ENCODE measurements at regions not wholly inside any gene's neighbourhood (a gene's known extent, or its start where the extent isn't known, plus 50 kb on each side); places are given as distances from the start of the nearest gene placed in this dataset.

GRCh38 chrX:132568291-132568690 lies 79.5 kb upstream of the MBNL3 start:
- Histone ChIP-seq H3K4me2 (ENCODE audit: low read length, poor library complexity, severe bottlenecking) (no peak overlapping the region), H2BK120ac (ENCODE audit: low read depth, low read length) (no peak overlapping the region), H3K18ac (ENCODE audit: low read depth in 1 of 2, low read length in 2 of 2) (no peak overlapping the region), H3K27me3 (ENCODE audit: control insufficient read depth in 1 of 2, insufficient read depth in 1 of 2, low read length in 2 of 2) (peaks cover 0 to 24% of the 10 kb centered on the region in 2 experiments), H3K9me3 (ENCODE audit: control insufficient read depth, low read length) (no peaks in the 10 kb centered on the region), H3K23ac (ENCODE audit: low read length in 2 of 2) (no peak overlapping the region), H3K9ac (ENCODE audit: low read length) (no peak overlapping the region), H3K14ac (ENCODE audit: low read length in 2 of 2) (no peak overlapping the region), H3K36me3 (ENCODE audit: control insufficient read depth in 1 of 2, insufficient read depth in 2 of 2, low read depth in 1 of 2, low read length in 2 of 2) (no peaks in the 10 kb centered on the region), H2BK12ac (ENCODE audit: low read length in 2 of 2) (no peak overlapping the region), H2BK5ac (ENCODE audit: low read depth, low read length, poor library complexity, severe bottlenecking) (no peak overlapping the region), H4K91ac (ENCODE audit: low read length) (no peak overlapping the region), H3K4ac (ENCODE audit: low read depth in 1 of 2, low read length in 2 of 2) (no peak overlapping the region), H3K4me3 (ENCODE audit: insufficient read depth in 1 of 2, low read depth in 1 of 2, low read length in 2 of 2) (no peak overlapping the region), H3K27ac (ENCODE audit: low read length, poor library complexity, severe bottlenecking) (no peak overlapping the region), H4K8ac (ENCODE audit: low read length) (no peak overlapping the region), H3K4me1 (ENCODE audit: control insufficient read depth, insufficient read depth, low read depth, low read length) (no peaks in the 10 kb centered on the region), H3K79me1 (replicated peaks; ENCODE audit: low read length, poor library complexity, severe bottlenecking) (no peaks in the 10 kb centered on the region), H2BK15ac (ENCODE audit: low read depth, poor library complexity, severe bottlenecking) (no peak overlapping the region), H2AFZ (ENCODE audit: low read depth, low read length) (no peak overlapping the region), H2AK5ac (ENCODE audit: low read length, severe bottlenecking) (no peak overlapping the region)
- no peak for DNase-seq
- WGBS, result 42% methylated on average over 1 of the region's 2 CpGs

- Histone ChIP-seq H4K91ac (ENCODE audit: low read length) (no peak overlapping the region), H3K79me1 (replicated peaks; ENCODE audit: low read length, poor library complexity, severe bottlenecking) (no peaks in the 10 kb centered on the region), H3K9me3 (ENCODE audit: control insufficient read depth, low read length) (no peaks in the 10 kb centered on the region), H3K27me3 (ENCODE audit: control insufficient read depth in 1 of 2, insufficient read depth in 1 of 2, low read length in 2 of 2) (peaks cover 0 to 14% of the 10 kb centered on the region in 2 experiments), H2AFZ (ENCODE audit: low read depth, low read length) (no peak overlapping the region), H3K4me2 (ENCODE audit: low read length, poor library complexity, severe bottlenecking) (no peak overlapping the region), H3K4me3 (ENCODE audit: insufficient read depth in 1 of 2, low read depth in 1 of 2, low read length in 2 of 2) (no peak overlapping the region), H2BK12ac (ENCODE audit: low read length in 2 of 2) (no peak overlapping the region), H3K27ac (ENCODE audit: low read length, poor library complexity, severe bottlenecking) (no peak overlapping the region), H2AK5ac (ENCODE audit: low read length, severe bottlenecking) (no peak overlapping the region), H3K4ac (ENCODE audit: low read depth in 1 of 2, low read length in 2 of 2) (no peak overlapping the region), H3K36me3 (ENCODE audit: control insufficient read depth in 1 of 2, insufficient read depth in 2 of 2, low read depth in 1 of 2, low read length in 2 of 2) (no peaks in the 10 kb centered on the region), H3K14ac (ENCODE audit: low read length in 2 of 2) (no peak overlapping the region), H2BK5ac (ENCODE audit: low read depth, low read length, poor library complexity, severe bottlenecking) (no peak overlapping the region), H3K4me1 (ENCODE audit: control insufficient read depth, insufficient read depth, low read depth, low read length) (no peaks in the 10 kb centered on the region), H4K8ac (ENCODE audit: low read length) (no peak overlapping the region), H2BK15ac (ENCODE audit: low read depth, poor library complexity, severe bottlenecking) (no peak overlapping the region), H3K18ac (ENCODE audit: low read depth in 1 of 2, low read length in 2 of 2) (no peak overlapping the region), H2BK120ac (ENCODE audit: low read depth, low read length) (no peak overlapping the region), H3K9ac (ENCODE audit: low read length) (no peak overlapping the region), H3K23ac (ENCODE audit: low read length in 2 of 2) (no peak overlapping the region)
- no peak for DNase-seq
- no CpG with 5 or more reads among the region's 3 CpGs for WGBS
These were observed 76.4 kb upstream of the MBNL3 start for GRCh38 chrX:132565273-132565672.

- H2AFZ ChIP-seq (ENCODE audit: low read depth, low read length), result no peak overlapping the region
- H3K9me3 ChIP-seq (ENCODE audit: control insufficient read depth, low read length), result no peaks in the 10 kb centered on the region
- H2BK5ac ChIP-seq (ENCODE audit: low read depth, low read length, poor library complexity, severe bottlenecking), result no peak overlapping the region
- no peak overlapping the region for H3K4ac ChIP-seq (ENCODE audit: low read depth in 1 of 2, low read length in 2 of 2)
- no peaks in the 10 kb centered on the region for H3K36me3 ChIP-seq (ENCODE audit: control insufficient read depth in 1 of 2, insufficient read depth in 2 of 2, low read depth in 1 of 2, low read length in 2 of 2)
- H4K8ac ChIP-seq (ENCODE audit: low read length), result no peak overlapping the region
- no peak overlapping the region for H3K23ac ChIP-seq (ENCODE audit: low read length in 2 of 2)
- no peak overlapping the region for H3K4me2 ChIP-seq (ENCODE audit: low read length, poor library complexity, severe bottlenecking)
- WGBS, result no CpG with 5 or more reads among the region's 2 CpGs
- H2BK120ac ChIP-seq (ENCODE audit: low read depth, low read length), result no peak overlapping the region
- H3K4me3 ChIP-seq (ENCODE audit: insufficient read depth in 1 of 2, low read depth in 1 of 2, low read length in 2 of 2), result no peak overlapping the region
- H3K27me3 ChIP-seq (ENCODE audit: control insufficient read depth in 1 of 2, insufficient read depth in 1 of 2, low read length in 2 of 2), result peaks cover 0 to 11% of the 10 kb centered on the region in 2 experiments
- H3K4me1 ChIP-seq (ENCODE audit: control insufficient read depth, insufficient read depth, low read depth, low read length), result no peaks in the 10 kb centered on the region
- H4K91ac ChIP-seq (ENCODE audit: low read length), result no peak overlapping the region
- no peak overlapping the region for H3K27ac ChIP-seq (ENCODE audit: low read length, poor library complexity, severe bottlenecking)
- no peak overlapping the region for H3K14ac ChIP-seq (ENCODE audit: low read length in 2 of 2)
- no peaks in the 10 kb centered on the region for H3K79me1 ChIP-seq (replicated peaks; ENCODE audit: low read length, poor library complexity, severe bottlenecking)
- H2BK15ac ChIP-seq (ENCODE audit: low read depth, poor library complexity, severe bottlenecking), result no peak overlapping the region
- H3K18ac ChIP-seq (ENCODE audit: low read depth in 1 of 2, low read length in 2 of 2), result no peak overlapping the region
- H2AK5ac ChIP-seq (ENCODE audit: low read length, severe bottlenecking), result no peak overlapping the region
- no peak overlapping the region for H3K9ac ChIP-seq (ENCODE audit: low read length)
- DNase-seq, result peak; percentile 82
- H2BK12ac ChIP-seq (ENCODE audit: low read length in 2 of 2), result no peak overlapping the region
These were observed 75.1 kb upstream of the MBNL3 start for GRCh38 chrX:132563976-132564375.

GRCh38 chrX:132561974-132562373 lies 73.1 kb upstream of the MBNL3 start:
- Histone ChIP-seq H2AK5ac (ENCODE audit: low read length, severe bottlenecking) (no peak overlapping the region), H3K79me1 (replicated peaks; ENCODE audit: low read length, poor library complexity, severe bottlenecking) (no peaks in the 10 kb centered on the region), H3K9me3 (ENCODE audit: control insufficient read depth, low read length) (no peaks in the 10 kb centered on the region), H3K4ac (ENCODE audit: low read depth in 1 of 2, low read length in 2 of 2) (no peak overlapping the region), H3K4me1 (ENCODE audit: control insufficient read depth, insufficient read depth, low read depth, low read length) (no peaks in the 10 kb centered on the region), H3K27me3 (ENCODE audit: control insufficient read depth in 1 of 2, insufficient read depth in 1 of 2, low read length in 2 of 2) (peaks cover 0 to 6% of the 10 kb centered on the region in 2 experiments), H3K23ac (ENCODE audit: low read length in 2 of 2) (no peak overlapping the region), H3K9ac (ENCODE audit: low read length) (no peak overlapping the region), H3K14ac (ENCODE audit: low read length in 2 of 2) (no peak overlapping the region), H3K4me2 (ENCODE audit: low read length, poor library complexity, severe bottlenecking) (no peak overlapping the region), H2BK120ac (ENCODE audit: low read depth, low read length) (no peak overlapping the region), H2BK15ac (ENCODE audit: low read depth, poor library complexity, severe bottlenecking) (no peak overlapping the region), H4K91ac (ENCODE audit: low read length) (no peak overlapping the region), H3K27ac (ENCODE audit: low read length, poor library complexity, severe bottlenecking) (no peak overlapping the region), H3K36me3 (ENCODE audit: control insufficient read depth in 1 of 2, insufficient read depth in 2 of 2, low read depth in 1 of 2, low read length in 2 of 2) (no peaks in the 10 kb centered on the region), H3K4me3 (ENCODE audit: insufficient read depth in 1 of 2, low read depth in 1 of 2, low read length in 2 of 2) (no peak overlapping the region), H2AFZ (ENCODE audit: low read depth, low read length) (no peak overlapping the region), H2BK5ac (ENCODE audit: low read depth, low read length, poor library complexity, severe bottlenecking) (no peak overlapping the region), H4K8ac (ENCODE audit: low read length) (no peak overlapping the region), H3K18ac (ENCODE audit: low read depth in 1 of 2, low read length in 2 of 2) (no peak overlapping the region), H2BK12ac (ENCODE audit: low read length in 2 of 2) (no peak overlapping the region)
- DNase-seq, result no peak
- WGBS, result 100% methylated on average over 1 of the region's 1 CpG

All from mesenchymal stem cell (in vitro differentiated cells and primary cell).